Activated gamma-delta T cell treated with Interleukin-2 at 50 U/mL for 16 hours (primary cell): ENCODE measurements at regions not wholly inside any gene's neighbourhood (a gene's known extent, or its start where the extent isn't known, plus 50 kb on each side); places are given as distances from the start of the nearest gene placed in this dataset.

ENCODE experiments used
- DNase-seq: peaks from one replicate; pipeline ENCODE4 v3.0.0-alpha.2; 2020

DNA sequence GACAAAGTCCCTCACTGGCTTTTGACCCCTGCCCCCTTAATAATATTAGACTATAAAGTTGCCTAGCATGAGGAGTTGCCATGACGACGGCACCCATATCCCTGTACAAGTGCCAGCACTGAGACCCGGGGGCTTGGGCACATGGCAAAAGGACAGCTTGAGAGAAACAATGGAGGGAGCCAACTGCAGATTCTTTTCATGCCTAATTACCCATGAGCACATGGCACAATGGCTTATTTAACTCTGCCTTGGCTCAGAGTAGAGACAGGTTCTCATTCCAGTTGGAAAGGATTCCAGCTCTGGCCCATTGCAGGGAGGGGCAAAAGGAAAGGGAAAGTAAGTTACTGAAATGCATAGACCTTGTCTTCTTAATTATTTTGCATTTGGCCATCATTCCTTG lies 261.2 kb upstream of the UBASH3B start:
- DNase-seq: no peak

DNA sequence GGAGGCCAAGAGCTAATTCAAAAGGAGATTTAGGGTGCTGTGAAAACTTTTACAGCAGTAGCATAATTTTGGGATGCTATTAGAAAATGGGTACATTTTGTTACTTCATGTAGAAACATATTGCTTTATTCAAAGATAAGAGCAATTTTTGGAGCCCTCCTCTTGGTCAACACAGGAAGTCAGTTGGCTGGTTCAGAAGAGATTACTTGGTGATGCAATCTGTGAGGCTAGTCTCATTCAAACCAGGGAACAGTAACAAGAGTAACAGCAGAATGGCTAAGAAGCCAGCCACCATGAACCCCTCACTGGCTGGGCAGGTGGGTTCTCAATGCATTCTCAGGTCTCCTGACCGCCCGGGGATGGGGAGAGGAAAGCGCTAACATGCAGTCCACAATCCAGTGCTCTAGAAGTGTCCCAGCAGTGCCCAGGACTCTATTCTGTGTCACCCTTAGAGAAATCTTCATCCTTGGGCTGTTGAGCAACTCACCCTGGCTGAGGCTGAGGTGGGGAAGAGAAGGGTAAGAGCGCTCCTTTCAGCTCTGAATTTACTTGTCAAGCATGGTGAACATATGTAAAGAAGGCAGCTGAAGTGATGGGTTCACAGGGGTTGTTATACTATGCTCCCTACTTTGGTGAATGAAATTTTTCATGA lies 262.2 kb upstream of the UBASH3B start:
- DNase-seq: no peak

DNA sequence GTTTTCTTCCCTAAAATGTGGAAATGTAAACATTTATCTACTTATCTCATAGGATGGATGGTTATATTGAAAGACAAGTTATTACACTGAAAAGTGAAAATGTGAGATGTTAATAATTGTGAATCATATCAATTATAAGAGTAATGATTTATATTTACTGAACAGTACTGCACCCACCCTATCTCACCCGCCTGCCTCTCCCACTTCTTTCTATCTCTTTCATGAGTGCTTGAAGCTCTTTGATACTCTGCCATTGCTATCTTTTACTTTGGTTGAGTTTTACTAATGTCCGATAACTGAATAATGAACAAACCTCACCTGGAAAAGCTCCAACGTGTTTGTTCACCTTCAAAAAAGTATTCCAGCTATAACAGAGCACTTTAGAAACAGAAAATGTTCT lies 263.0 kb upstream of the UBASH3B start:
- no peak for DNase-seq

DNA sequence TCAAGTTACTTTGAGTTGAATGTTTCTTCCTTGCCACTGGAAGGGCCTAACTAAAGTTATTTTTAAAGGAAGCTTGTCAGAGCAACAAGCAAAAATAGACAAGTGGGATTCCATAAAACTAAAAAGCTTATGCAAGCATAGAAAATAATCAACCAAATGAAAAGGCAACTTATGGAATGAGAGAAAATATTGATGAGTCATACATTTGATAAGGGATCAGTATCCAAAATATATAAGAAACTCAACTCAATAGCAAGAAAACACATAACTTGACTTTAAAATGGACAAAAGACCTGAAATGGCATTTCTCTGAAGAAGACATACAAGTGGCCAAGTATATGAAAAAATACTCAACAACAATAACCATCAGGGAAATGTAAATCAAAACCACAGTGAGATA lies 264.5 kb upstream of the UBASH3B start:
- DNase-seq: no peak

DNA sequence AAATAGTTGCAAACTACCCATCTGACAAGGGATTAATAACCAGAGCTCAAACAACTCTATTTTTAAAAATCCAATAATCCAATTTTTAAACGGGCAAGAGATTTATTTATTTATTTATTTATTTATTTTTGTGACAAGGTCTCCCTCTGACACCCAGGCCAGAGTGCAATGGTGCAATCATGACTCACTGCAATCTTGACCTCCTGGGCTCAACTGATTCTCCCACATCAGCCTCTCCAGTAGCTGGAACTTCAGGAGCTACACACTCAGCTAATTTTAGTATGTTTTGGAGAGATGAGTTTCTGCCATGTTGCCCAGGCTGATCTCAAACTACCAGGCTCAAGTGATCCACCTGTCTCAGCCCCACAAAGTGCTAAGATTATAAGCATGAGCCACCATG lies 267.2 kb upstream of the BLID start:
- no peak for DNase-seq

DNA sequence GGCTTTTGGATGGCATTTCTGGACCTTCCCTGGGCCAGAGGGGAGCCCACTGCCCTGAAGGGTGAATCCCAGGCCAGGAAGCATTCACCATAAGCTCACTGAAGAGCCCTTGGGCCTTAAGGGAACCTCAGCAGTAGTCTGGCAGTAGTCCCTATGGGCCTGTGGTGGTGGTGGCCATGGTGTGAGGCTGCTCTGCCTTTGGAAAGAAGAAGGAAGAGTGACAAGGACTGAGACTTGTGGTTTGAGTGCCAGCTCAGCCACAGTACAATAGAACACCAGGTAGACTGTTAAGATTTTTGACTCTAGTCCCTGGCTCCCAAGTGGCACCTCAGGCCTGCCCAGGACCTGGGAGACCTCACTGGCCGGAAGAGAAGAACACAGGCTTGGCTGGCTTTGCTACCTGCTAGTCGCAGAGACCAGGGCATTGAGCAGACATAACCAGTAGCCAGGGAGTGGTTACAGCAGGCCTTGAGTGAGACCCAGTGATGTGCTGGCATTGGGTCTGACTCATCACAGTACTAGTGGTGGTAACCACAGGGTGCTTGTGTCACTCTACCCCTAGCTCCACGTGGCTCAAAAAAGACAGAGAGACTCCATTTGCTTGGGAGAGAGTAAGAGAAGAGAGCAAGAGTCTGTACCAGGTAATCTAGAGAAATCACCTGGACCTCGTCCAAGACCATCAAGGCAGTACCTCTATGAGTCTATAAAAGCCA lies 259.8 kb upstream of the BLID start:
- no peak for DNase-seq

DNA sequence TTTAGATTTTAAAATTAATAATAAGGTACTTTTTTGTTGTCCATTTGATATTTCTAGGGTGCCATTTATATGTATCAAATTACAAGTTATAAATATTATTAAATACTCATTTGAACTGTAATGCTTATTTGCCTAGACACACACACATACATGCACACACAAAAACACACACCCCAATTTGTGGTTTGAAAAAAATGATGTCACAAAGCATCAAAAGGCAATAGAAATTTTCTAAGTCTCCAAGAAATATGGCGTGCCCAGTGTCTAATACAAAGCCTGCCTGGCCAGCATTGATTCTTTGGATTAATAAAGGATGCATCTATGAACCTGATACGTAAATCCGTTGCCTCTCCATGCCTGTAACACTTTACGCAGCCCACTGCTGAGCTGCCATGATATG lies 252.8 kb upstream of the BLID start:
- no peak for DNase-seq

DNA sequence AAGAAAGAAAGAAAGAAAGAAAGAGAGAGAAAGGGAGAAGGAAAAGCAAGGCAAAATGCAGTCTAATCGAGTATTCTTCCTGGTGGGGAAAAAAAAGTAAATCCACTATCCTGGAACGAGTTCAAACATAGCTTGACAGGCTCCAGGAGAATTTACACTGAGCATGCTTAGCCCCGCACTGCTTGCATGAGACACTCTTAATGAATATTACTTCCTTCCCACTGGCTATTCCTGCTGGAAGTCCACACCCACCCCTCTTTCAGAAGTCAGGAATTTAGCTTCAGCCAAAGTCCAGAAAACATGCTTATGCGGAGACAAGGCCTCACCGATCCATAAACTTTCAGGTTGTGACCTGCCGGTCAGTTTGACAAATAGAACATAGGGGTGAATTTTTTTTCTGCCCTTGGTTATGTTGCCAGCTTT lies 251.8 kb upstream of the BLID start:
- no peak for DNase-seq

DNA sequence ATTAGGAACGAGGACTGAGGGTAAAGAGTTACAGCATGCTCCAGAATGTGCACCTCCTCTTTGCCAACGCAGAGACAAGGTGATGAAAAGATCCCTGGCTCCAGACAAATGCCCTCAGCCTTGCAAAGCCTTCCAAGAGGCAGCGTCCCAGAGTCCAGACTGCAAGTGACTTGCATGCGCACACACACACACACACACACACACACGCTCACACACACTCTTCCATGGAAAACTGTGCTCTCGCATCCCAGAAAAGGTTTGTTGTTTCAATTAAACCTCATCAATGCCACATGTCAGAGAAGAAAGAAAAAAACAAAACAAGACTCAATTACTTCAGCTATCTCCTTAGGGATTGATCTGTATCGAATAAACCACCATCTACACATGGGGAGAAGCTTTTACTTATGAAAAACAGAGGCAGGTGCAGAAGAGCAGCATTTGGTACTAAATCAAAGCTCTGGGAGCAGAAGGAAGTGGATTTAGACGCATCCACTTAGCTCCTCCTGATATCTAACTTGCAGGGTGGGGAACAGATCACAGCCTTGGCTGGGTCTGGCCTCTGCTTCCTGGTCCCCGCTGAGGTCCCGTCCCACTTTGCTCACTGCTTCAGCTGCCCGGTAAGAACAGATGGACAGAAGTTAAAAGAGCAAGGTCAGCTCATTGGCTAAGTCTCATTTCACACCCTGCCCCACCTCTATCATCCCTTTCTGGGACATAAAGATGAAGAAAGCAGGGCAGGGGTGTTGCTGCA lies 249.8 kb upstream of the BLID start:
- DNase-seq: no peak

DNA sequence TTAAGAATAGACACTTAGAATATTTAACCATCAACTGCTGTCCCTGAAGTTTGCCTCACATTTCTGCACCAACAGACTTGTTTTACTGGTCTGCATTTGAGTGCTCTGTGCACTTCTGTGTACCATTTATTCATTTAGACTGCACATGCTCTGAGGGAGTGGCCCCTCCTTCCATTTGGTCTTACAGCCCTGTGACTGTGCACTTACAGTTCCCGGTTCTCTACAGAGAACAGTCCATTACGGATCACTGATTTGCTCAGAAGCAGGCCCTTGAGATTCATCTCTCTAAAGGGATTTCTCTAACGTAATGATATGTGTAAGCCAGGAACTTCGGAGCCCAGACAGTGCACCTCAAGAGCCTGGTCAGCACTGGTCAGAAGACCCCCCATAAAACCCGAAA lies 247.3 kb upstream of the BLID start:
- DNase-seq: no peak

DNA sequence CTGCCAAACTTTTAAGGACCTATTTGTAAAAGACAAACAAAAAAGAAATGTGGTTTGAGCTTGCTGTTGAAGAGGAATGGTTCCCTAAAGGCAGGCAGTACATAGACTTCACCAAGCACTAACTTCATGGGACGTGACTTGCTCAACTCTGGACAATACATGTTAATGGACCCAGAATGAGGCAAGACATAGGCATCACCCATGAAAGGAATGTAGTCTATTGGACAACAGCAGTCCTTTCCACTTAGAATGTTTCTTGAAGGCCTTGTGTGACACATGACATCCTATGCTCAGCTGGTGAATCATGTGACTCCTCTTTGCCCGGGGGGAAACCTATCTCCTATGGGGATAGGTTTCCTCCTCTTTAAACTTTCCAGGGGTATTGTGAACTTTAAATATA lies 246.4 kb upstream of the BLID start:
- no peak for DNase-seq

DNA sequence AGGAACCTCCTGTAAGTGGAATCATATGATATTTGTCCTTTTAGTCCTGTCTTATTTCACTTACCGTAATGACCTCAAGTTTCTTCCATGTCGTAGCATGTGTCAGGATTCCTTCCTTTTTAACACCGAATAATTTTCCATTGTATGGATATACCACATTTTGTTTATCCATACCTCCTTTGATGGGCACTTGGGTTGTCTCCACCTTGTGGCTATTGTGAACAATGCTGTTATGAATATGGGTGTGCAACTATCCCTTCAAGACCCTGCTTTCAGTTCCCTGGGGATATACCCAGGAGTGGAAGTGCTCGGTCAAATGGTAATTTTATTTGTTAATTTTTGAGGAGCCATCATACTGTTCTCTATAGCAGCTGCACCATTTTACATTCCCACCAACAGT lies 244.9 kb upstream of the BLID start:
- DNase-seq: no peak

DNA sequence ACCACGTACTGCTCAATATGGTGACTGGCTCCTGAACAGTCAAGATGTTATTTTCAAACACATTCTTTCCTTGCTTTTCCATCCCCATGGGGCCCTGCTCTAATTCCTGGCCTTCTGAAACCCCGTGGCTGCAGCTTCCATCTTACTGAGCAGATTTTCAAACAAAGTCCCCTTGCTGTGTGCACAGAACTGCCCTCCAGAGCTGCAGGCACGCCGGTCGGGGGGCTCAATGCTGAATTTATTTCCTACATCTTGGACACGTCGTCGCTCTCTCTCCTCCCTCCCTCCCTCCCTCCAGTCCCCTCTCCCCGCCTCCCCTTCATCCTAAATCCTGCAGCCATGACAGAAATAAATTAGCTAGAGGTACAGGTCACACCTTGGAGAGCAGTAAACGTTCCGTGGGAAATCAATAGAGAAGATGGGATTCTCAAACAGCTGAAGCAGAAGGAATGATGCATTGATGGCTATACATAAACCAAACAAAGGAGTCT lies 243.1 kb upstream of the BLID start:
- no peak for DNase-seq

DNA sequence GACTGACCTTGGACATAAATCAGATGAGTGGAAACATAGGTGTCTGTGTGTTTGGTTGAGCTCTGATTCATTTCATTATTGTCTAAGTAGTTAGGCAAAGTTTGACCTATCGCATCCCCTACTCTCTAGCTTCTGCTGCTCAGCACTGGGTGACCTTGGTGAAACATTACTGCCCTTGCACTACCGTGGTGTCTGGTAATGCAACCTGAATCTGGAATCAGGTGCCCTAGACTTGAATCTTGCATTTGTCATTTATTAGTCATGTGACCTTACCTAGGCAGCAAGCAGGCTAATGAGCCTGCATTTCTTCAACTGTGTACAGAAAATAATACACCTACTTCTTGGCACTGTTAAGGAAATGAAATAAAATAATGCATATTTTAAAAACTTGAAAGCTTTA lies 242.3 kb upstream of the BLID start:
- no peak for DNase-seq

DNA sequence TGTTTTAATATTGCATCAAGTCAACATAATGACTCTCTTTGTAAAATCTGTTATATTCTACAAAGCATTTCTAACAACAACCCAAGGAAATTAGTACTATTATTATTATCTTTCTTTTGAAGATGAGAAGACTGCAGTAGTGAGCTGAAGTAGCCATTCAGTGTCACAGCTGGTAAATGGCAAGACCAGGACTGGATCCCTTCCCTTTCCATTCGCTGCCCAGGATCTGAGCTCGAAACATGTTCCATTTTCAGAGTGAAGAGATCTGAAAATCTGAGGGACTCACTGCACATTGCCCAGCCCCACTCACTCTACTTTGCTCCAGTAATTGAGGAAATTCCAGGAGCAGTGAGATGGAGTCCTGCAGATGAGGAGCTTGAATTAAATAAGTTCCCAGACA lies 240.0 kb upstream of the BLID start:
- no peak for DNase-seq

DNA sequence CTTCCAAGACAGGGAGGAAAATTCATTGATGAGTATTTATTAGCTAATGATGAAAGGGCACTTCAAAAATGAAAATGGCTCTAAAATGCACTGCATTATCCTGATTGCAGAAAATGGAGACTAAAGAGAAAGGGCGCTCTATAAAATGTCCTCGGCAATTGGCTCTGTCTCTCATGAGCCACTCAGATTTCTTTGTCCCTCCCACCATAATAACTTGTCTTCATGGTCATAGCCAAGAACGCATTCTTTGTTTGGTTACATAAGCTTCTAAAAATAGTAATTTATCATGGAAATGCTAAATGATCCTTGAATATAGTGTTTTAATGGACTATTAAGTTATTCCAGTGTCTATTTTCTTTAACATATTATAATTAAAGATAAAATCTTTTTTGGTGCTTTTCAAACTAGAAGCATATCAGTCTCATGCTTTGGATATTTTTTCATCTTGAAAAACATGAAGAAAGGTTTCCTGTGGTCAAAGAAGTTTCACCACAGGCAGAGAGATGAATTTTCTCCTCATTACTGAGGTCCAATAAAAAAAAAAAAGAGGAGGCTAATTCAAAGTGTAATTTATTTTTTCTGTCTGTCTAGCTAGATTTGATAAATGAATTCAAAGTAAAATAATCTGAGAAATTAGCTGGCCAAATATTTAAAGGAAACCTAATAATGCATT lies 238.1 kb upstream of the BLID start:
- no peak for DNase-seq

DNA sequence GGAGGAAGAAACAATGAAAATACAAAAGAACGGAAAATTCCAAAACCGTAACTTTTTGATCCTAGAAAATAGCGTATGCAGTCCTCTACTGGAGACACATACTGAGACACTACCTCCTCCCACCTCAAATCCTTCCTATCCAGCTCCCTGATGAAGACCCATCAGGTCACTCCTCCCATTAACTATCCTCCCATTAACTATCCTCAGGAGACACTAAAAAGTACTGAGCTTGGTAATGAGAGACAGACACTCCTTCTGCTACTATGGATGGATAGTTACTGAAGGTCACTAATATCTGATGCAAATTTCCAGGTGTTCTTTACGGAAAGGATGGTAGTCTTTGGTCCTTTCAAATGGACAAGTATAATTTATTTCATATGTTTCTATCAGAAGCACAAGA lies 237.5 kb upstream of the BLID start:
- no peak for DNase-seq

DNA sequence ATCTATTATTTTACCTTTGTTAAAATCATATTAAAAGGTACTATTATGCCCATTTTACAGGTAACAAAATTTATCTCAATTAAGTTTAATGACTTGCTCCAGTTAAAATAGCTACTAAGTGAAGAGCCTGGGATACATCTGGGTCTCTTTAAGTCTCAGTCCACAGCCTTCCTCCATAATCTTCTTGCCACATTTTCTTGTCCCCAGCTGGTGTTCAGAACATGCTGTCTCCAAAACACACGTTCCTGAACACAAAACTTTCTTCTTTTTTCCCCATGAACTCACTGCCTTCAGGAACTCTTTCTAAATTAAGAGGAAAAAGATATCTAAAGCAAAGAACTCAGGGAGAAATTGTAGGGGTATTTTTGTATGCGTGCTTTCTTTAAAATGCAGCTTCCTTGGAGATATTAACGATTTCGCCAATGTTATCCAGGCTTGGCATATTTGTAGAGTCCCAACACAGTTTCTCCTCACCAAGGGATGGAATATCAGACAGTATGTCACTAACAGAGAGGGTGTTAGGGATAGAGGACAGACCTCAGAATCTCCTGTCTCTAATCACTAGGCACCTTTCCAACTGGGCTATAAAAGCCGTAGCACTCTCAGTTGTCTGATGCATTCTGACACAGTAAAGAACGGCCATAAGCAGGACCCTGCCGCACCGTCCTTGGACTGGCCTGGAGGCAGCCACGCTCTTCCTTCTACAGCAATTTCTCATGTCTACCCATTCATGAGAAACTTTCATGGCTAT lies 232.8 kb upstream of the BLID start:
- no peak for DNase-seq

DNA sequence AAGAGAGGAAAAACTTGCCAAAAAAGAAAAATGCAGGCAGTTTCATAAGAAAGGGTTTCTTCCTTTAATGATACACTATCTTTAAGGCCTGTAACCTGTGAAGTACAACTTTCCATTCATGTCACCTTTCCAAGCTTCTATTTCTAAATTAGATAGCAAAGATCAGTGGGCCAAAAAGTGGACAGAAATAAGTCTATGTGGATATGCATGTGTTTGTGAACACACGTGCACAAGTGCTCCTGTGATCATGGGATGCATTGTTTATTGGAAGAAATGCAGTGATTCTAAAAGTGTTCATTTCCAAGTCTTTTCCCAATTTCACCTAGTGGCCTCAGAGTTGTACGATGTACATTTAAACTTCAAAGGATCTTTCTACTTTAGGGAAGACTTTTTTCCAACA lies 230.0 kb upstream of the BLID start:
- no peak for DNase-seq

DNA sequence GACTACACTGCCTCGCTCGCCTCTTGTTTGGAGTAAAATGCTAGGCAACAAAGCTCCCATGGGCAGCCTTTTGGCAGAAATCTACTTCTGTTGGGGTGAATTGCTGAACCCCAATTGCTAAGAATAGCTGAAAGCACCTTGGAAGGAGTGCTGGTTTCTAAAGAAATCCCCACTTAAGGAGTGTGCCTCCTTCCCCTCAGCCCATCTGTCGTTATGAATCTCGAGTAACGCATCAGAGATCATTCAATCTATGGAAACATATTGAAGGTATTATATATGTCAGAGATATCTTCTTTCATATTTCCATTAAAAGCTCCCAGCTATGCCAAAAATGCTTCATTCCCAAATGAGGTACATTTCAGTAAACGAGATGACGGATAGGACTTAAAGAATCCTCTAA lies 229.6 kb upstream of the BLID start:
- no peak for DNase-seq

DNA sequence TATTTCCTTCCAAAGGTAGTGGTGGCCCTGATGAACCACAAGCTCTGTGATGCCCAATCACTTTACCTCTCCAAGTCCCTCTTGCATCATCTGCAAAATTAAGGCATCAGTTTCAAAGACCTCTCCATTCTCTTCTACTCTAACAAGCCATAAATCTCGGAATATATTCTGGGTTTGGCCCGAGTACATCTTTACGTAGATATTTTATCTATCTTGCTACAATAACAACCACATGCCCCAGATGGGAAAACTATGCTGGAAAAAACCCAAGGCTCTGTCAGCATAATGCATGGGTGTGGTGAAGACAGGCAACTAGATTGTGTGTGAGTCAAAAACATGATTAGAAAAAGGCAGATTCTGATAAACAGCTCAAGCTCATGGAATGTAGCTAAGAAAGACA lies 228.2 kb upstream of the BLID start:
- DNase-seq: no peak

DNA sequence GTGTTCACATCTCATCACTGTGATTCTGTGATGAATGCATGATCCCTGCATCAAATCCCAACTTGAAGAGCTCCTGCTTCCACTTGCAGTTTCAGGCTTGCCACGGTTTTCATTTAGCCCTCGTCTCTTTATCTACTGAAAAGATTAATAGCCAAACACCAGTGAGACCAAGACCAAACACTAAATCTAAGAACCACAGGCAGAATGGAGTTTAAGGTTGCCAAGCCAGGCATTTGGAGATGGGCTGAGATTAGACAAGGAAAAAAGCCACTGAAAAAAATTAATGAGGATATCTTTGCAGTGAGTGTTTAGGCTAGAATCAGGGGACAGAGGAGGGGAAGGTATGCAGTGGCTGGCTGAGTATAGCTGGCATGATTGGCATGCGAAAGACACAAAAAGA lies 227.2 kb upstream of the BLID start:
- DNase-seq: no peak
